CD14-positive monocyte (primary cell): ENCODE measurements at regions not wholly inside any gene's neighbourhood (a gene's known extent, or its start where the extent isn't known, plus 50 kb on each side); places are given as distances from the start of the nearest gene placed in this dataset.

Source experiments
- DNase-seq, 3 donors: peaks; one replicate each; pipeline ENCODE4 v3.0.0-alpha.2; 2011 to 2022
- H2AFZ ChIP-seq: 2 replicates; pipeline ENCODE4 v1.6.0; 2012; ENCODE audit warnings: mild to moderate bottlenecking, low read depth, low read length, inconsistent platforms; ENCODE audit not compliant: insufficient read depth, poor library complexity, severe bottlenecking
- H3K27ac ChIP-seq, 2 donors: 1 replicate in 1 of 2; 2 replicates in 1 of 2; pipeline ENCODE4 v1.5.1; 2012 to 2013; ENCODE audit warnings: low read length in 2 of 2, control low read depth in 1 of 2, inconsistent platforms in 1 of 2, low read depth in 1 of 2, mild to moderate bottlenecking in 1 of 2
- H3K27me3 ChIP-seq, 2 donors: one replicate each; pipeline versions ENCODE4 v1.6.0 to v1.6.1; 2011 to 2013; ENCODE audit warnings: low read length in 2 of 2; ENCODE audit not compliant: control insufficient read depth in 2 of 2, insufficient read depth in 2 of 2
- H3K36me3 ChIP-seq, 2 donors: replicated peaks in 1 of 2; 1 replicate in 1 of 2; 2 replicates in 1 of 2; pipeline versions ENCODE4 v1.5.1 to v1.6.1; 2012 to 2013; ENCODE audit warnings: low read length in 2 of 2, control low read depth in 1 of 2, inconsistent platforms in 1 of 2, mild to moderate bottlenecking in 1 of 2; ENCODE audit not compliant: insufficient read depth in 2 of 2, control insufficient read depth in 1 of 2
- H3K4me1 ChIP-seq, 2 donors: 1 replicate in 1 of 2; 2 replicates in 1 of 2; pipeline versions ENCODE4 v1.5.1 to v1.6.1; 2012 to 2013; ENCODE audit warnings: low read length in 2 of 2, control low read depth in 1 of 2, inconsistent platforms in 1 of 2, mild to moderate bottlenecking in 1 of 2, moderate library complexity in 1 of 2; ENCODE audit not compliant: insufficient read depth in 2 of 2, control insufficient read depth in 1 of 2
- H3K4me2 ChIP-seq: replicated peaks from 2 replicates; pipeline ENCODE3; 2012; ENCODE audit warnings: low read length, moderate library complexity, mild to moderate bottlenecking; ENCODE audit not compliant: poor library complexity, severe bottlenecking; ENCODE audit errors: extremely low read depth
- H3K4me3 ChIP-seq, 3 experiments: fragments of 200-600 bp in 1 of 3; sonication (generic) in 1 of 3; replicated peaks in 1 of 3; 1 replicate in 2 of 3; 2 replicates in 1 of 3; pipeline ENCODE4 v1.5.1; 2011 to 2013; ENCODE audit warnings: low read length in 3 of 3, mild to moderate bottlenecking in 3 of 3, control low read depth in 2 of 3, low read depth in 2 of 3, inconsistent platforms in 1 of 3, moderate library complexity in 1 of 3
- H3K79me2 ChIP-seq: 2 replicates; pipeline ENCODE4 v1.6.0; 2012; ENCODE audit warnings: mild to moderate bottlenecking, control low read depth, inconsistent platforms, low read length, moderate library complexity; ENCODE audit not compliant: insufficient read depth
- H3K9ac ChIP-seq: 2 replicates; pipeline ENCODE4 v1.6.0; 2017; ENCODE audit warnings: low read length, mild to moderate bottlenecking; ENCODE audit not compliant: insufficient read depth, poor library complexity, severe bottlenecking
- H3K9me3 ChIP-seq, 2 donors: replicated peaks in 1 of 2; 1 replicate in 1 of 2; 2 replicates in 1 of 2; pipeline versions ENCODE4 v1.5.1 to v1.6.1; 2012 to 2013; ENCODE audit warnings: low read length in 2 of 2, control low read depth in 1 of 2; ENCODE audit not compliant: control insufficient read depth in 1 of 2, insufficient read depth in 1 of 2
- H4K20me1 ChIP-seq: 2 replicates; pipeline ENCODE4 v1.6.0; 2012; ENCODE audit warnings: mild to moderate bottlenecking, low read length, control low read depth, moderate library complexity; ENCODE audit not compliant: insufficient read depth
- H3K27ac Mint-ChIP-seq, 7 donors: one replicate each; pipeline ENCODE4 v1.8.0; 2020; ENCODE audit warnings: mild to moderate bottlenecking in 7 of 7, mixed read lengths in 7 of 7, moderate library complexity in 6 of 7, inconsistent platforms in 2 of 7
- H3K27me3 Mint-ChIP-seq, 3 donors: one replicate each; pipeline ENCODE4 v1.8.0; 2021 to 2022; ENCODE audit warnings: low read depth in 3 of 3, mild to moderate bottlenecking in 3 of 3, mixed read lengths in 3 of 3, moderate library complexity in 3 of 3, inconsistent platforms in 1 of 3
- H3K36me3 Mint-ChIP-seq, 2 donors: one replicate each; pipeline ENCODE4 v1.8.0; 2020; ENCODE audit warnings: mixed read lengths in 2 of 2, inconsistent platforms in 1 of 2, mild to moderate bottlenecking in 1 of 2
- H3K4me1 Mint-ChIP-seq: one replicate; pipeline ENCODE4 v1.8.0; 2020; ENCODE audit warnings: mild to moderate bottlenecking, mixed read lengths
- H3K4me3 Mint-ChIP-seq, 2 donors: one replicate each; pipeline ENCODE4 v1.8.0; 2020; ENCODE audit warnings: mild to moderate bottlenecking in 2 of 2, mixed read lengths in 2 of 2, moderate library complexity in 1 of 2
- H3K9me3 Mint-ChIP-seq, 7 donors: one replicate each; pipeline ENCODE4 v1.8.0; 2020 to 2022; ENCODE audit warnings: mixed read lengths in 7 of 7, mild to moderate bottlenecking in 6 of 7, moderate library complexity in 6 of 7, inconsistent platforms in 2 of 7
- CTCF ChIP-seq: fragments of 200-600 bp; IDR thresholded peaks from one replicate; pipeline ENCODE4 v1.8.0; 2022; ENCODE audit warnings: antibody characterized with exemption, mild to moderate bottlenecking
- WGBS: methylation state at CpG from one replicate; pipeline ENCODE4 v1.1.5; 2013; ENCODE audit warnings: missing lambda C conversion rate; ENCODE audit not compliant: insufficient coverage; 5-methylcytosine and 5-hydroxymethylcytosine counted together
- intact Hi-C, 2 donors: fragments of 100-400 bp; cut with micrococcal nuclease; formaldehyde crosslinking; loops; one replicate each; pipeline versions ENCODE4 v1.15.0 to v1.15.1; 2023

GRCh38 chr17:54780238-54780637, 120.4 kb upstream of the TOM1L1 start:
- 78% methylated on average over 2 of the region's 2 CpGs for WGBS

DNA sequence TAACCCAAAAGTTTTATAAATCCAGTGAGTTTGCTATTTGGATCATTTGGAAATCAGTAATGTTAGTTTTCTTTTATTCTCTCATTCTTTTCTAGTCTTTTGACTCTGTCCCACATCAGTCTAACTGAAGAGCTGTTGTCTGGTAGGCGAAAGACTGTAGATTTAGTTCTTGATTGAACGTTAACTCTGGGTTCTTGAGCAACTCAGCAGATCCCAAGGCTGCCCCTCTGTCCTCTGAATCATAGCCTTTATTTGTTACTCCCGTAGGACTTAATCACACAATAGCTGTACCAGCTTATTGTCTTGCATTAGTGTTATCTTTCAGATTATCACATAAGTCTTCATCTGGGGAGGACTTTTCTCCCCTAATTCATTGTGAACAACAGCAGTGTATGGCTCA, 119.3 kb upstream of the TOM1L1 start:
- Mint-ChIP-seq H3K4me1 (no peaks in the 10 kb centered on the region), H3K36me3 (no peaks in the 10 kb centered on the region), H3K27me3 (peaks cover 0 to 2% (median 0%) of the 10 kb centered on the region in 3 donors), H3K27ac (no peak overlapping the region), H3K4me3 (no peak overlapping the region), H3K9me3 (peaks cover 0 to 6% (median 2%) of the 10 kb centered on the region in 7 donors)
- H3K9ac ChIP-seq = no peak overlapping the region
- H3K4me3 ChIP-seq = no peak overlapping the region
- H3K9me3 ChIP-seq = peaks cover 0 to 4% of the 10 kb centered on the region in 2 donors
- intact Hi-C loops = no loop called here
- no peak for TF ChIP-seq CTCF
- no peaks in the 10 kb centered on the region for H3K4me1 ChIP-seq
- H3K4me2 ChIP-seq = no peak overlapping the region
- H2AFZ ChIP-seq = no peak overlapping the region
- H3K27me3 ChIP-seq = no peaks in the 10 kb centered on the region
- no CpG with 5 or more reads among the region's 3 CpGs for WGBS
- H3K36me3 ChIP-seq = no peaks in the 10 kb centered on the region
- H4K20me1 ChIP-seq = no peaks in the 10 kb centered on the region
- H3K79me2 ChIP-seq = no peaks in the 10 kb centered on the region
- DNase-seq = no peak
- H3K27ac ChIP-seq = no peak overlapping the region

More at GRCh38 chr17:54780238-54780637, 120.4 kb upstream of the TOM1L1 start:
- Mint-ChIP-seq H3K4me3 (no peak overlapping the region), H3K9me3 (peaks cover 0 to 6% (median 2%) of the 10 kb centered on the region in 7 donors), H3K4me1 (no peaks in the 10 kb centered on the region), H3K36me3 (no peaks in the 10 kb centered on the region), H3K27ac (no peak overlapping the region), H3K27me3 (peaks cover 0 to 2% (median 0%) of the 10 kb centered on the region in 3 donors)
- intact Hi-C loops = no loop called here
- Histone ChIP-seq H3K27me3 (no peaks in the 10 kb centered on the region), H3K9ac (no peak overlapping the region), H3K4me2 (no peak overlapping the region), H3K27ac (no peak overlapping the region), H3K9me3 (peaks cover 0 to 4% of the 10 kb centered on the region in 2 donors), H3K4me3 (no peak overlapping the region), H3K36me3 (no peaks in the 10 kb centered on the region), H2AFZ (no peak overlapping the region), H4K20me1 (no peaks in the 10 kb centered on the region), H3K79me2 (no peaks in the 10 kb centered on the region), H3K4me1 (no peaks in the 10 kb centered on the region)
- no peak for DNase-seq
- no peak for TF ChIP-seq CTCF
